GM12878 (cell line): ENCODE measurements at regions not wholly inside any gene's neighbourhood (a gene's known extent, or its start where the extent isn't known, plus 50 kb on each side); places are given as distances from the start of the nearest gene placed in this dataset.

Source experiments
- ATAC-seq: fragments of 200-7000 bp; cut with Tn5 transposase; 3 replicates; pipeline ENCODE4 v1.9.1; 2020; ENCODE audit warnings: mild to moderate bottlenecking, moderate library complexity
- BruUV-seq: library from RNA; stranded (reverse); fragments of 400-500 nt; replicated peaks from 2 replicates; lab custom pipeline; 2021; lab: Mats Ljungman, UMichigan
- CTCF ChIA-PET: fragments of 300-600 bp; sonication (Branson Sonifier 250); formaldehyde crosslinking; extraction: SDS; loops from one replicate; lab custom pipeline; 2021; ENCODE audit warnings: inconsistent platforms; lab: Yijun Ruan, JAX
- POLR2A ChIA-PET: fragments of 350-600 bp; formaldehyde crosslinking; extraction: SDS; loops from one replicate; lab custom pipeline; 2021; ENCODE audit warnings: inconsistent platforms; lab: Charles Lee
- RAD21 ChIA-PET: fragments of 300-600 bp; sonication (Branson Sonifier 250); formaldehyde crosslinking; loops from one replicate; lab custom pipeline; 2023; ENCODE audit warnings: antibody characterized with exemption; ENCODE audit not compliant: unreplicated experiment; lab: Charles Lee
- SMC1A ChIA-PET: fragments of 300-600 bp; sonication (Branson Sonifier 250); formaldehyde crosslinking; loops from one replicate; lab custom pipeline; 2023; ENCODE audit not compliant: unreplicated experiment, uncharacterized antibody; lab: Charles Lee
- DNase-seq: peaks from one replicate; pipeline ENCODE4 v3.0.0-alpha.2; 2011; ENCODE audit warnings: low read depth, low spot score
- FAIRE-seq: peaks from 3 replicates; lab custom pipeline; 2011; peaks lifted over from hg19 to GRCh38; lab: Jason Lieb, UNC
- H2AFZ ChIP-seq: 2 replicates; pipeline ENCODE4 v1.6.0; 2011; ENCODE audit warnings: low read depth, low read length, control low read depth; ENCODE audit not compliant: control insufficient read depth
- H3K27ac ChIP-seq: 2 replicates; pipeline ENCODE4 v1.5.1; 2011; ENCODE audit warnings: control low read depth; ENCODE audit not compliant: control insufficient read depth, insufficient read depth
- H3K27me3 ChIP-seq, 2 experiments: replicated peaks in 1 of 2; 2 replicates each; pipeline versions ENCODE4 v1.6.0 to v1.6.1; 2011; ENCODE audit warnings: low read length in 1 of 2; ENCODE audit not compliant: control insufficient read depth in 2 of 2, insufficient read depth in 2 of 2
- H3K36me3 ChIP-seq, 2 experiments: 2 replicates each; pipeline ENCODE4 v1.5.1; 2011; ENCODE audit warnings: low read length in 1 of 2; ENCODE audit not compliant: control insufficient read depth in 2 of 2, insufficient read depth in 2 of 2
- H3K4me1 ChIP-seq: 2 replicates; pipeline ENCODE4 v1.6.1; 2011; ENCODE audit warnings: mild to moderate bottlenecking, low read length, moderate library complexity, mixed read lengths; ENCODE audit not compliant: control insufficient read depth, insufficient read depth
- H3K4me2 ChIP-seq: 2 replicates; pipeline ENCODE4 v1.6.0; 2011; ENCODE audit warnings: control low read depth; ENCODE audit not compliant: control insufficient read depth, insufficient read depth
- H3K4me3 ChIP-seq: fragments of 200-600 bp; sonication (generic); 2 replicates; pipeline ENCODE4 v1.5.1; 2016
- H3K79me2 ChIP-seq: 2 replicates; pipeline ENCODE4 v1.6.0; 2011; ENCODE audit warnings: low read length; ENCODE audit not compliant: control insufficient read depth, insufficient read depth
- H3K9ac ChIP-seq: 2 replicates; pipeline ENCODE4 v1.8.0; 2011; ENCODE audit warnings: low read length, control low read depth, mixed read lengths; ENCODE audit not compliant: control insufficient read depth, insufficient read depth
- H3K9me3 ChIP-seq: replicated peaks from 3 replicates; pipeline ENCODE4 v1.5.1; 2011; ENCODE audit warnings: mild to moderate bottlenecking, low read length; ENCODE audit not compliant: control insufficient read depth, insufficient read depth
- H4K20me1 ChIP-seq: 2 replicates; pipeline ENCODE4 v1.6.0; 2011; ENCODE audit not compliant: control insufficient read depth, insufficient read depth
- ATF7 ChIP-seq: fragments of 450-650 bp; IDR thresholded peaks from 2 replicates; pipeline ENCODE4 v1.6.1; 2016; ENCODE audit warnings: low read depth, mild to moderate bottlenecking
- CBX3 ChIP-seq: fragments of 200-600 bp; sonication (generic); IDR thresholded peaks from 2 replicates; pipeline ENCODE4 v1.6.1; 2016; ENCODE audit warnings: low read depth, borderline replicate concordance
- CHD4 ChIP-seq: fragments of 200-600 bp; sonication (generic); IDR thresholded peaks from 2 replicates; pipeline ENCODE4 v1.6.1; 2016; ENCODE audit warnings: mild to moderate bottlenecking
- ESRRA ChIP-seq: IDR thresholded peaks from 2 replicates; pipeline ENCODE4 v1.6.1; 2012; ENCODE audit warnings: mild to moderate bottlenecking, low read length, improper control_type of control experiment
- HCFC1 ChIP-seq: fragments of 150-350 bp; IDR thresholded peaks from 2 replicates; pipeline ENCODE4 v1.6.1; 2014; ENCODE audit warnings: low read length
- KLF5 ChIP-seq: fragments of 450-650 bp; IDR thresholded peaks from 2 replicates; pipeline ENCODE4 v1.6.1; 2014; ENCODE audit warnings: mild to moderate bottlenecking; ENCODE audit not compliant: partially characterized antibody
- NFIC ChIP-seq: IDR thresholded peaks from 2 replicates; pipeline ENCODE4 v1.6.1; 2012; ENCODE audit warnings: low read depth, mild to moderate bottlenecking, inconsistent platforms, low read length, moderate library complexity
- NFXL1 ChIP-seq: fragments of 450-650 bp; IDR thresholded peaks from 2 replicates; pipeline ENCODE4 v1.6.1; 2017; ENCODE audit warnings: antibody characterized with exemption, mild to moderate bottlenecking, borderline replicate concordance
- PAX5 ChIP-seq: IDR thresholded peaks from 2 replicates; pipeline ENCODE4 v1.6.1; 2011; ENCODE audit warnings: low read depth, low read length, borderline replicate concordance
- PAX8 ChIP-seq: fragments of 450-650 bp; IDR thresholded peaks from 2 replicates; pipeline ENCODE4 v1.6.1; 2017; ENCODE audit warnings: mild to moderate bottlenecking, moderate library complexity
- STAT3 ChIP-seq: IDR thresholded peaks from 2 replicates; pipeline ENCODE4 v1.6.1; 2011; ENCODE audit warnings: low read depth, low read length, improper control_type of control experiment
- TAF1 ChIP-seq: IDR thresholded peaks from 2 replicates; pipeline ENCODE4 v1.6.1; 2011; ENCODE audit warnings: mild to moderate bottlenecking, low read depth, low read length, borderline replicate concordance
- ZNF24 ChIP-seq: fragments of 450-650 bp; IDR thresholded peaks from 2 replicates; pipeline ENCODE4 v1.6.1; 2017; ENCODE audit warnings: antibody characterized with exemption, mild to moderate bottlenecking
- ZNF274 ChIP-seq: IDR thresholded peaks from one replicate; pipeline ENCODE4 v1.8.0; 2011; ENCODE audit not compliant: insufficient read length, insufficient read depth
- ZSCAN29 ChIP-seq: fragments of 450-650 bp; IDR thresholded peaks from 2 replicates; pipeline ENCODE4 v1.6.1; 2017; ENCODE audit warnings: mild to moderate bottlenecking, moderate library complexity
- WGBS: methylation state at CpG from one replicate; pipeline ENCODE4 v1.1.6; 2016; ENCODE audit warnings: low lambda C conversion rate; ENCODE audit not compliant: insufficient replicate concordance, insufficient coverage; ENCODE audit errors: missing lambda C conversion rate; 5-methylcytosine and 5-hydroxymethylcytosine counted together
- in situ Hi-C: fragments of 300-500 bp; cut with MboI; formaldehyde crosslinking; loops from 9 replicates; pipeline ENCODE4 v1.14.3; 2018; ENCODE audit warnings: mixed read lengths
- intact Hi-C: fragments of 100-400 bp; cut with micrococcal nuclease; formaldehyde crosslinking; loops from one replicate; pipeline ENCODE4 v1.14.2; 2022; ENCODE audit not compliant: unreplicated experiment
- TF ChIP-seq, protein P1 (sequence below): fragments of 450-650 bp; IDR thresholded peaks from 2 replicates; pipeline ENCODE4 v1.6.1; 2016; ENCODE audit warnings: mild to moderate bottlenecking, moderate library complexity, borderline replicate concordance

DNA sequence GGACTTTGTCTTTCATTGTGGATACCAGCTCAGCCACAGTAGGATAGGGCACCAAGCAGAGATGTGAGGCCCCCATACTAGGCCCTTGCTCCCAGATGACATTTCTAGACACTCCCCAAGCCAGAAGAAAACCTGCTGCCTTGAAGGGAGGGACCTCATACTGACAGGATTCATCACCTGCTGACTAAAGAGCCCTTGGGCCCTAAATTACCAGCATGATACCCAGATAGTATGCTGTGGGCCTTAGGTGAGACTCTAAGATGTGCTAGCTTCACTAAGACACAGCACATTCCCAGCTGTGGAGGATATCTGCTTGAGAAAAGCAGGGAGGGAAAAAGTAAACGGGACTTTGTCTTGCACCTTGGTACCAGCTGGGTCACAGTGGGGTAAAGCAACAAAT, 324.0 kb downstream of the TBL1XR1 start:
- ATAC-seq (peak; percentile 16; the same call in 2 of the 3 replicates), DNase-seq (no peak), FAIRE-seq (no peak)
- in situ Hi-C loops (no loop called here), intact Hi-C loops (loop anchor here (2.0 to 5.0 kb wide), 2 partner anchors 904 to 1514 kb away; no protein-coding TSS in a partner anchor)
- H3K27me3 ChIP-seq = no peaks in the 10 kb centered on the region
- CTCF ChIA-PET = interaction anchor here (0.5 to 5.1 kb wide), 19 partner anchors 8 to 1512 kb away, joined by 3 to 56 read pairs (median 3); no protein-coding TSS in a partner anchor
- no peak overlapping the region for H3K27ac ChIP-seq
- H3K4me3 ChIP-seq = no peak overlapping the region
- no peak overlapping the region for H3K4me2 ChIP-seq
- BruUV-seq = no TSS peak
- TF ChIP-seq ZNF24 = no peak
- no peak for TF ChIP-seq CBX3
- no peak for TF ChIP-seq STAT3
- no peak for TF ChIP-seq ZNF274
- TF ChIP-seq CHD4 = no peak
- TF ChIP-seq ESRRA = no peak
- no peak for TF ChIP-seq ZSCAN29
- TF ChIP-seq PAX5 = no peak
- TF ChIP-seq, protein P1, sequence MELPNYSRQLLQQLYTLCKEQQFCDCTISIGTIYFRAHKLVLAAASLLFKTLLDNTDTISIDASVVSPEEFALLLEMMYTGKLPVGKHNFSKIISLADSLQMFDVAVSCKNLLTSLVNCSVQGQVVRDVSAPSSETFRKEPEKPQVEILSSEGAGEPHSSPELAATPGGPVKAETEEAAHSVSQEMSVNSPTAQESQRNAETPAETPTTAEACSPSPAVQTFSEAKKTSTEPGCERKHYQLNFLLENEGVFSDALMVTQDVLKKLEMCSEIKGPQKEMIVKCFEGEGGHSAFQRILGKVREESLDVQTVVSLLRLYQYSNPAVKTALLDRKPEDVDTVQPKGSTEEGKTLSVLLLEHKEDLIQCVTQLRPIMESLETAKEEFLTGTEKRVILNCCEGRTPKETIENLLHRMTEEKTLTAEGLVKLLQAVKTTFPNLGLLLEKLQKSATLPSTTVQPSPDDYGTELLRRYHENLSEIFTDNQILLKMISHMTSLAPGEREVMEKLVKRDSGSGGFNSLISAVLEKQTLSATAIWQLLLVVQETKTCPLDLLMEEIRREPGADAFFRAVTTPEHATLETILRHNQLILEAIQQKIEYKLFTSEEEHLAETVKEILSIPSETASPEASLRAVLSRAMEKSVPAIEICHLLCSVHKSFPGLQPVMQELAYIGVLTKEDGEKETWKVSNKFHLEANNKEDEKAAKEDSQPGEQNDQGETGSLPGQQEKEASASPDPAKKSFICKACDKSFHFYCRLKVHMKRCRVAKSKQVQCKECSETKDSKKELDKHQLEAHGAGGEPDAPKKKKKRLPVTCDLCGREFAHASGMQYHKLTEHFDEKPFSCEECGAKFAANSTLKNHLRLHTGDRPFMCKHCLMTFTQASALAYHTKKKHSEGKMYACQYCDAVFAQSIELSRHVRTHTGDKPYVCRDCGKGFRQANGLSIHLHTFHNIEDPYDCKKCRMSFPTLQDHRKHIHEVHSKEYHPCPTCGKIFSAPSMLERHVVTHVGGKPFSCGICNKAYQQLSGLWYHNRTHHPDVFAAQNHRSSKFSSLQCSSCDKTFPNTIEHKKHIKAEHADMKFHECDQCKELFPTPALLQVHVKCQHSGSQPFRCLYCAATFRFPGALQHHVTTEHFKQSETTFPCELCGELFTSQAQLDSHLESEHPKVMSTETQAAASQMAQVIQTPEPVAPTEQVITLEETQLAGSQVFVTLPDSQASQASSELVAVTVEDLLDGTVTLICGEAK = no peak
- no peak for TF ChIP-seq TAF1
- TF ChIP-seq PAX8 = no peak
- no peak for TF ChIP-seq NFXL1
- TF ChIP-seq NFIC = no peak
- TF ChIP-seq HCFC1 = no peak
- no peak for TF ChIP-seq KLF5
- TF ChIP-seq ATF7 = no peak
- SMC1A ChIA-PET = interaction anchor here (0.7 to 4.3 kb wide), 9 partner anchors 47 to 1512 kb away, joined by 3 to 33 read pairs (median 5); no protein-coding TSS in a partner anchor
- H3K9me3 ChIP-seq = no peaks in the 10 kb centered on the region
- POLR2A ChIA-PET = no interaction called here
- no peaks in the 10 kb centered on the region for H3K79me2 ChIP-seq
- RAD21 ChIA-PET = interaction anchor here (0.8 to 2.5 kb wide), 6 partner anchors 9 to 346 kb away, joined by 3 to 34 read pairs (median 4); no protein-coding TSS in a partner anchor
- H3K9ac ChIP-seq = no peak overlapping the region
- WGBS = 0% methylated on average over 1 of the region's 1 CpG
- H4K20me1 ChIP-seq = no peaks in the 10 kb centered on the region
- H2AFZ ChIP-seq = peak overlapping the region; percentile 56; the same call in 1 of the 2 replicates
- H3K4me1 ChIP-seq = no peaks in the 10 kb centered on the region
- no peaks in the 10 kb centered on the region for H3K36me3 ChIP-seq
